ENCODE measurements at regions not wholly inside any gene's neighbourhood (a gene's known extent, or its start where the extent isn't known, plus 50 kb on each side); places are given as distances from the start of the nearest gene placed in this dataset.

DNA sequence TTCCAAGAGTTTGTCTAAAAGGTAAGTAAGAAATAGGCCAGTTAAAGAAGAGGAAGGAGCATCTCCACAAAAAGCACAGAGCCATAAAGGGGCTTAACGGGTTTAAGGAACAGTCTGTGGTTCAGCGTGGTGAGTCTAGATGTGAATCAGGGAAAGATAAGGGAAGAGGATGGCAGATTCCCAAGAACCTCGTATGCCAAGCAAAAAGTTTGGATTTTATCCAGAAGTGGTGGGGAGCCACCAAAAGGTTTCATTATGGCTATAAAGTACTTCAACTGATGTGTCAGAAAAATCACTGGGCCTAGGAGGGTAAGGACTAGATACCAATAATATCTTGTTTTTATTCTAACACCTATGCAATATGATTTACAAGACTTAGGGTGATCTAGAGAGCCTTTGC, 161.9 kb upstream of the PTER start:
- no peak overlapping the region for H3K4me3 ChIP-seq (ENCODE audit: low read depth, low read length)
- no peak for TF ChIP-seq CTCF (IDR thresholded peaks at IDR 0.05; ENCODE audit: low read depth, low read length, missing control alignments)
- no peak for DNase-seq (ENCODE audit: low read depth)

DNA sequence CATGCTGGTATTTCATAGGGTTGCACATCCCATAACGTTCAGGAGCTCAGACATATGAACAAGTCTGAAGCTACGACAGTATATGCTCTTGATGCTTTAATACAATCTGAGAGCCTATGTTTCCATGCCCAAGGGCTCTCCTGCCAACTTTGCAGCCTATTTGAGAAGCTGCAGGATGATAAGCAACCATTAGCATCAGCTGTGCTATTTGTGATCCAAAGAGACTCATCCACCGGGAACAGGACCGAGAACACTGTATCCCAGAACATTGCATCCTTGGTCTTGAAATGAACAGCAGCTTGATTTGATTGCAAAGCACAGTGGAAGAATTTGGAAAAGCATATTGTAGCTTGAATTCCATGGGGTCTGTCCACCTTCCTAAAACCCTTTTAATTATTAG, 156.2 kb upstream of the PTER start:
- no peak for TF ChIP-seq CTCF (IDR thresholded peaks at IDR 0.05; ENCODE audit: low read depth, low read length, missing control alignments)
- DNase-seq (ENCODE audit: low read depth), result no peak
- H3K4me3 ChIP-seq (ENCODE audit: low read depth, low read length), result no peak overlapping the region

- H3K4me3 ChIP-seq (ENCODE audit: low read depth, low read length), result no peak overlapping the region
- no peak for TF ChIP-seq CTCF (IDR thresholded peaks at IDR 0.05; ENCODE audit: low read depth, low read length, missing control alignments)
- no peak for DNase-seq (ENCODE audit: low read depth)
Measured at GRCh38 chr10:16292366-16292765, 144.4 kb upstream of the PTER start.

GRCh38 chr10:16297069-16297468, 139.7 kb upstream of the PTER start:
- no peak for TF ChIP-seq CTCF (IDR thresholded peaks at IDR 0.05; ENCODE audit: low read depth, low read length, missing control alignments)
- no peak for DNase-seq (ENCODE audit: low read depth)

GRCh38 chr10:16297642-16298041, 139.2 kb upstream of the PTER start:
- DNase-seq (ENCODE audit: low read depth), result no peak
- TF ChIP-seq CTCF (IDR thresholded peaks at IDR 0.05; ENCODE audit: low read depth, low read length, missing control alignments), result no peak
- no peak overlapping the region for H3K4me3 ChIP-seq (ENCODE audit: low read depth, low read length)

More at GRCh38 chr10:16297069-16297468, 139.7 kb upstream of the PTER start:
- no peak overlapping the region for H3K4me3 ChIP-seq (ENCODE audit: low read depth, low read length)

GRCh38 chr10:16304311-16304710, 132.5 kb upstream of the PTER start:
- H3K4me3 ChIP-seq (ENCODE audit: low read depth, low read length), result no peak overlapping the region
- TF ChIP-seq CTCF (IDR thresholded peaks at IDR 0.05; ENCODE audit: low read depth, low read length, missing control alignments), result no peak
- DNase-seq (ENCODE audit: low read depth), result no peak

GRCh38 chr10:16310440-16310839, 126.4 kb upstream of the PTER start:
- TF ChIP-seq CTCF (IDR thresholded peaks at IDR 0.05; ENCODE audit: low read depth, low read length, missing control alignments), result no peak
- no peak overlapping the region for H3K4me3 ChIP-seq (ENCODE audit: low read depth, low read length)
- no peak for DNase-seq (ENCODE audit: low read depth)

All from GM12864 (cell line).